ENCODE measurements at regions not wholly inside any gene's neighbourhood (a gene's known extent, or its start where the extent isn't known, plus 50 kb on each side); places are given as distances from the start of the nearest gene placed in this dataset.

- POLR2A ChIA-PET: no interaction called here
- no peaks in the 10 kb centered on the region for H3K27me3 Mint-ChIP-seq
- no peak overlapping the region for H3K4me3 Mint-ChIP-seq
- CTCF ChIA-PET: no interaction called here
- H3K4me1 Mint-ChIP-seq: no peaks in the 10 kb centered on the region
- intact Hi-C loops (cut with DNase I, micrococcal nuclease): no loop called here
- no peak overlapping the region for H3K27ac Mint-ChIP-seq
- no peaks in the 10 kb centered on the region for H3K9me3 Mint-ChIP-seq (ENCODE audit: low read depth)
- ATAC-seq: no peak
- no peaks in the 10 kb centered on the region for H3K36me3 Mint-ChIP-seq (ENCODE audit: low read depth)
- DNase-seq: no peak
These were observed 468.1 kb upstream of the MANEA start for GRCh38 chr6:95109212-95109611.

- POLR2A ChIA-PET: no interaction called here
- CTCF ChIA-PET: no interaction called here
These were observed 466.6 kb upstream of the MANEA start for GRCh38 chr6:95110767-95111166.

GRCh38 chr6:95117236-95117635 lies 460.1 kb upstream of the MANEA start:
- no peak overlapping the region for H3K4me3 Mint-ChIP-seq
- ChIA-PET CTCF (no interaction called here), POLR2A (no interaction called here)

More at GRCh38 chr6:95110767-95111166, 466.6 kb upstream of the MANEA start:
- H3K4me1 Mint-ChIP-seq: no peaks in the 10 kb centered on the region
- H3K27me3 Mint-ChIP-seq: no peaks in the 10 kb centered on the region
- intact Hi-C loops (cut with DNase I, micrococcal nuclease): no loop called here
- no peaks in the 10 kb centered on the region for H3K36me3 Mint-ChIP-seq (ENCODE audit: low read depth)
- H3K4me3 Mint-ChIP-seq: no peak overlapping the region
- H3K9me3 Mint-ChIP-seq (ENCODE audit: low read depth): no peaks in the 10 kb centered on the region
- ATAC-seq (no peak), DNase-seq (no peak)
- no peak overlapping the region for H3K27ac Mint-ChIP-seq

GRCh38 chr6:95119927-95120326 lies 457.4 kb upstream of the MANEA start:
- H3K9me3 Mint-ChIP-seq (ENCODE audit: low read depth): peaks cover 1% of the 10 kb centered on the region
- no peaks in the 10 kb centered on the region for H3K4me1 Mint-ChIP-seq
- H3K36me3 Mint-ChIP-seq (ENCODE audit: low read depth): no peaks in the 10 kb centered on the region
- DNase-seq (no peak), ATAC-seq (no peak)
- no peaks in the 10 kb centered on the region for H3K27me3 Mint-ChIP-seq
- H3K27ac Mint-ChIP-seq: no peak overlapping the region
- POLR2A ChIA-PET: no interaction called here
- no peak overlapping the region for H3K4me3 Mint-ChIP-seq
- CTCF ChIA-PET: no interaction called here
- intact Hi-C loops (cut with DNase I, micrococcal nuclease): no loop called here

More at GRCh38 chr6:95117236-95117635, 460.1 kb upstream of the MANEA start:
- Mint-ChIP-seq H3K9me3 (ENCODE audit: low read depth) (no peaks in the 10 kb centered on the region), H3K36me3 (ENCODE audit: low read depth) (no peaks in the 10 kb centered on the region), H3K27me3 (no peaks in the 10 kb centered on the region), H3K4me1 (no peaks in the 10 kb centered on the region), H3K27ac (no peak overlapping the region)
- DNase-seq: no peak
- intact Hi-C loops (cut with DNase I, micrococcal nuclease): no loop called here
- no peak for ATAC-seq

GRCh38 chr6:95120984-95121383 lies 456.4 kb upstream of the MANEA start:
- ATAC-seq (no peak), DNase-seq (no peak)
- no peak overlapping the region for H3K27ac Mint-ChIP-seq
- H3K27me3 Mint-ChIP-seq: no peaks in the 10 kb centered on the region
- CTCF ChIA-PET: no interaction called here
- H3K4me1 Mint-ChIP-seq: no peaks in the 10 kb centered on the region
- H3K36me3 Mint-ChIP-seq (ENCODE audit: low read depth): no peaks in the 10 kb centered on the region
- peaks cover 2% of the 10 kb centered on the region for H3K9me3 Mint-ChIP-seq (ENCODE audit: low read depth)
- H3K4me3 Mint-ChIP-seq: no peak overlapping the region
- intact Hi-C loops (cut with DNase I, micrococcal nuclease): no loop called here
- POLR2A ChIA-PET: no interaction called here

- ChIA-PET CTCF (no interaction called here), POLR2A (no interaction called here)
- intact Hi-C loops (cut with DNase I, micrococcal nuclease): no loop called here
- DNase-seq (no peak), ATAC-seq (no peak)
- Mint-ChIP-seq H3K9me3 (ENCODE audit: low read depth) (peaks cover 2% of the 10 kb centered on the region), H3K4me3 (no peak overlapping the region), H3K36me3 (ENCODE audit: low read depth) (no peaks in the 10 kb centered on the region), H3K4me1 (no peaks in the 10 kb centered on the region), H3K27ac (no peak overlapping the region), H3K27me3 (no peaks in the 10 kb centered on the region)
These were observed 450.1 kb upstream of the MANEA start for GRCh38 chr6:95127261-95127660.

GRCh38 chr6:95128439-95128838 lies 448.9 kb upstream of the MANEA start:
- Mint-ChIP-seq H3K27me3 (no peaks in the 10 kb centered on the region), H3K27ac (no peak overlapping the region), H3K9me3 (ENCODE audit: low read depth) (peaks cover 2% of the 10 kb centered on the region), H3K4me3 (no peak overlapping the region), H3K36me3 (ENCODE audit: low read depth) (no peaks in the 10 kb centered on the region), H3K4me1 (no peaks in the 10 kb centered on the region)
- DNase-seq: no peak
- ATAC-seq: no peak
- intact Hi-C loops (cut with DNase I, micrococcal nuclease): no loop called here
- POLR2A ChIA-PET: no interaction called here
- CTCF ChIA-PET: no interaction called here

GRCh38 chr6:95128947-95129346 lies 448.4 kb upstream of the MANEA start:
- intact Hi-C loops (cut with DNase I, micrococcal nuclease): no loop called here
- no peaks in the 10 kb centered on the region for H3K4me1 Mint-ChIP-seq

GRCh38 chr6:95133578-95133977 lies 443.8 kb upstream of the MANEA start:
- POLR2A ChIA-PET: no interaction called here
- Mint-ChIP-seq H3K9me3 (ENCODE audit: low read depth) (no peaks in the 10 kb centered on the region), H3K4me3 (no peak overlapping the region), H3K27me3 (no peaks in the 10 kb centered on the region), H3K36me3 (ENCODE audit: low read depth) (no peaks in the 10 kb centered on the region), H3K4me1 (no peaks in the 10 kb centered on the region), H3K27ac (no peak overlapping the region)
- DNase-seq: no peak
- no peak for ATAC-seq
- intact Hi-C loops (cut with DNase I, micrococcal nuclease): no loop called here
- CTCF ChIA-PET: no interaction called here

More at GRCh38 chr6:95128947-95129346, 448.4 kb upstream of the MANEA start:
- ChIA-PET POLR2A (no interaction called here), CTCF (no interaction called here)
- Mint-ChIP-seq H3K4me3 (no peak overlapping the region), H3K27ac (no peak overlapping the region), H3K36me3 (ENCODE audit: low read depth) (no peaks in the 10 kb centered on the region), H3K27me3 (no peaks in the 10 kb centered on the region), H3K9me3 (ENCODE audit: low read depth) (peaks cover 2% of the 10 kb centered on the region)
- ATAC-seq (no peak), DNase-seq (no peak)

- Mint-ChIP-seq H3K27me3 (no peaks in the 10 kb centered on the region), H3K36me3 (ENCODE audit: low read depth) (no peaks in the 10 kb centered on the region), H3K4me3 (no peak overlapping the region), H3K9me3 (ENCODE audit: low read depth) (no peaks in the 10 kb centered on the region), H3K4me1 (no peaks in the 10 kb centered on the region), H3K27ac (no peak overlapping the region)
- ChIA-PET POLR2A (no interaction called here), CTCF (no interaction called here)
- ATAC-seq: no peak
- intact Hi-C loops (cut with DNase I, micrococcal nuclease): no loop called here
- no peak for DNase-seq
These were observed 442.2 kb upstream of the MANEA start for GRCh38 chr6:95135182-95135581.

- Mint-ChIP-seq H3K4me1 (no peaks in the 10 kb centered on the region), H3K9me3 (ENCODE audit: low read depth) (no peaks in the 10 kb centered on the region), H3K27ac (no peak overlapping the region), H3K36me3 (ENCODE audit: low read depth) (no peaks in the 10 kb centered on the region), H3K27me3 (no peaks in the 10 kb centered on the region), H3K4me3 (no peak overlapping the region)
- intact Hi-C loops (cut with DNase I, micrococcal nuclease): no loop called here
- ChIA-PET CTCF (interaction anchor here (1.3 kb wide), 1 partner anchor 12 kb away, joined by 4 read pairs; no protein-coding TSS in a partner anchor), POLR2A (no interaction called here)
- no peak for ATAC-seq
- DNase-seq: no peak
These were observed 435.2 kb upstream of the MANEA start for GRCh38 chr6:95142101-95142500.

GRCh38 chr6:95142661-95143335 lies 434.5 kb upstream of the MANEA start:
- Mint-ChIP-seq H3K4me3 (no peak overlapping the region), H3K27me3 (no peaks in the 10 kb centered on the region), H3K9me3 (ENCODE audit: low read depth) (no peaks in the 10 kb centered on the region), H3K36me3 (ENCODE audit: low read depth) (no peaks in the 10 kb centered on the region), H3K27ac (no peak overlapping the region), H3K4me1 (no peaks in the 10 kb centered on the region)
- DNase-seq (no peak), ATAC-seq (no peak)
- ChIA-PET CTCF (no interaction called here), POLR2A (no interaction called here)
- intact Hi-C loops (cut with DNase I, micrococcal nuclease): no loop called here

Measured in activated CD4-positive, alpha-beta T cell treated with anti-CD3 and anti-CD28 coated beads for 36 hours (primary cell).